SU-DHL-6 (cell line): ENCODE measurements at regions not wholly inside any gene's neighbourhood (a gene's known extent, or its start where the extent isn't known, plus 50 kb on each side); places are given as distances from the start of the nearest gene placed in this dataset.

Experiments
- CTCF ChIP-seq: fragments of 200-600 bp; sonication (generic); IDR thresholded peaks from one replicate; pipeline ENCODE4 v1.5.1; 2017; ENCODE audit warnings: antibody characterized with exemption, mild to moderate bottlenecking, low read length, moderate library complexity; ENCODE audit not compliant: insufficient read depth, poor library complexity, severe bottlenecking
- EZH2phosphoT487 ChIP-seq: fragments of 200-600 bp; sonication (generic), shearing (Covaris generic); conservative IDR thresholded peaks from 2 replicates; pipeline ENCODE4 v1.6.1; 2018; ENCODE audit warnings: mild to moderate bottlenecking, antibody characterized with exemption, low read length, moderate library complexity, mixed read lengths

GRCh38 chr1:191959856-191960255 is 198.4 kb upstream of the RGS18 start:
- TF ChIP-seq CTCF (no peak), EZH2phosphoT487 (no peak)
